Ovary (tissue), 3 donors: ENCODE measurements at regions not wholly inside any gene's neighbourhood (a gene's known extent, or its start where the extent isn't known, plus 50 kb on each side); places are given as distances from the start of the nearest gene placed in this dataset.

ENCODE experiments used
- POLR2A ChIP-seq: fragments of 450-650 bp; IDR thresholded peaks from one replicate; pipeline ENCODE4 v1.6.1; 2017; ENCODE audit warnings: antibody characterized with exemption, mild to moderate bottlenecking, moderate library complexity
- TF ChIP-seq, protein P1 (sequence below), 3 donors: fragments of 450-650 bp in 2 of 3; fragments of 200-600 bp in 1 of 3; IDR thresholded peaks; one replicate each; pipeline versions ENCODE4 v1.5.1 to v1.8.0; 2016 to 2022; ENCODE audit warnings: antibody characterized with exemption in 3 of 3, mild to moderate bottlenecking in 1 of 3
- donor health status: DM: no; HTN: no; CAD: no.

DNA sequence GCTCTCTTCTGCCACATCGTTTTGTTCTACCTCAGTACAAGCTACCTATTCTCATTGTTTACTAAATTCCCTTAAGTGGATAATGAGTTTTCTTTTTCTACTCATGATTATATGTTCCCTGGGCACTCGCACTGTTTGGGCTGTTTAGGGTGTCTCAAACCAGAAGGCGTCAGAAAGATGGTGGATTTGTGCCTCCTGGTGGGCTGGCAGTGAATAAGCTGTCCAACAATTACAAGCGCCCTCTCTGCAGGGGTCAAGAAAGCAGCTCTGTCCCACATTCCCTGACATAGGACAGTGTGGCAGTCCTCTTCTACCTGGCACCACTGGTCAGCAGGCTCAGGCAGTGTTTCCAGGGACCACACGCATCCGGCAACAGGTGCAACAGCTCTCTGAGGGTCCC lies 173.4 kb upstream of the PPP2R3A start:
- TF ChIP-seq, protein P1, sequence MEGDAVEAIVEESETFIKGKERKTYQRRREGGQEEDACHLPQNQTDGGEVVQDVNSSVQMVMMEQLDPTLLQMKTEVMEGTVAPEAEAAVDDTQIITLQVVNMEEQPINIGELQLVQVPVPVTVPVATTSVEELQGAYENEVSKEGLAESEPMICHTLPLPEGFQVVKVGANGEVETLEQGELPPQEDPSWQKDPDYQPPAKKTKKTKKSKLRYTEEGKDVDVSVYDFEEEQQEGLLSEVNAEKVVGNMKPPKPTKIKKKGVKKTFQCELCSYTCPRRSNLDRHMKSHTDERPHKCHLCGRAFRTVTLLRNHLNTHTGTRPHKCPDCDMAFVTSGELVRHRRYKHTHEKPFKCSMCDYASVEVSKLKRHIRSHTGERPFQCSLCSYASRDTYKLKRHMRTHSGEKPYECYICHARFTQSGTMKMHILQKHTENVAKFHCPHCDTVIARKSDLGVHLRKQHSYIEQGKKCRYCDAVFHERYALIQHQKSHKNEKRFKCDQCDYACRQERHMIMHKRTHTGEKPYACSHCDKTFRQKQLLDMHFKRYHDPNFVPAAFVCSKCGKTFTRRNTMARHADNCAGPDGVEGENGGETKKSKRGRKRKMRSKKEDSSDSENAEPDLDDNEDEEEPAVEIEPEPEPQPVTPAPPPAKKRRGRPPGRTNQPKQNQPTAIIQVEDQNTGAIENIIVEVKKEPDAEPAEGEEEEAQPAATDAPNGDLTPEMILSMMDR (IDR thresholded peaks at IDR 0.05) = no peak
- no peak for TF ChIP-seq POLR2A
